ENCODE measurements at regions not wholly inside any gene's neighbourhood (a gene's known extent, or its start where the extent isn't known, plus 50 kb on each side); places are given as distances from the start of the nearest gene placed in this dataset.

DNA sequence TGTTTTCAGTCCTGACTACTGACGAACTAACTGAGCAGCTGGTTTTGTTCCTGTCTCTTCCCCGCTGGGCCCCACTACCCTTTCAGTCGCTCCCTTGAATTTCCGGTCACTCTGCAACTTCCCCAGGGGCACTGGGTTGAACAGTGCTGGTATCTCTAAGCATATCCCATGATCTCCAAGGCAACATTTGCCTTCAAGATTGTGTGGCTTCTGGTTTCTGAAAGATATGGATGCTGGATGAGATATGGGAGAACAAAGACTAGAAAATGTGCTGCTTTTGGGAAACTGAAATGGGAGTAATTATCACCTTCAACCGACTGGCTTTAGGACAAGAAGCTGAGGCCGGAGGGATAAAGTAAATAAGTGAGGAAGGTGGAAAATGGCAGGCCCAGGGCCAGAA is 258.2 kb upstream of the PIK3R1 start:
- DNase-seq, result no peak
- H3K4me3 ChIP-seq, result no peak overlapping the region
- no peak overlapping the region for H3K27ac ChIP-seq
- no peaks in the 10 kb centered on the region for H3K27me3 ChIP-seq
- TF ChIP-seq, protein P1, sequence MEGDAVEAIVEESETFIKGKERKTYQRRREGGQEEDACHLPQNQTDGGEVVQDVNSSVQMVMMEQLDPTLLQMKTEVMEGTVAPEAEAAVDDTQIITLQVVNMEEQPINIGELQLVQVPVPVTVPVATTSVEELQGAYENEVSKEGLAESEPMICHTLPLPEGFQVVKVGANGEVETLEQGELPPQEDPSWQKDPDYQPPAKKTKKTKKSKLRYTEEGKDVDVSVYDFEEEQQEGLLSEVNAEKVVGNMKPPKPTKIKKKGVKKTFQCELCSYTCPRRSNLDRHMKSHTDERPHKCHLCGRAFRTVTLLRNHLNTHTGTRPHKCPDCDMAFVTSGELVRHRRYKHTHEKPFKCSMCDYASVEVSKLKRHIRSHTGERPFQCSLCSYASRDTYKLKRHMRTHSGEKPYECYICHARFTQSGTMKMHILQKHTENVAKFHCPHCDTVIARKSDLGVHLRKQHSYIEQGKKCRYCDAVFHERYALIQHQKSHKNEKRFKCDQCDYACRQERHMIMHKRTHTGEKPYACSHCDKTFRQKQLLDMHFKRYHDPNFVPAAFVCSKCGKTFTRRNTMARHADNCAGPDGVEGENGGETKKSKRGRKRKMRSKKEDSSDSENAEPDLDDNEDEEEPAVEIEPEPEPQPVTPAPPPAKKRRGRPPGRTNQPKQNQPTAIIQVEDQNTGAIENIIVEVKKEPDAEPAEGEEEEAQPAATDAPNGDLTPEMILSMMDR (IDR thresholded peaks at IDR 0.05), result no peak
- H3K9ac ChIP-seq (ENCODE audit: low read depth in 2 of 2, low read length in 2 of 2), result no peak overlapping the region
- no peaks in the 10 kb centered on the region for H3K9me3 ChIP-seq
- no peaks in the 10 kb centered on the region for H3K36me3 ChIP-seq
- no peaks in the 10 kb centered on the region for H3K4me1 ChIP-seq
- intact Hi-C loops (cut with DNase I), result no loop called here

DNA sequence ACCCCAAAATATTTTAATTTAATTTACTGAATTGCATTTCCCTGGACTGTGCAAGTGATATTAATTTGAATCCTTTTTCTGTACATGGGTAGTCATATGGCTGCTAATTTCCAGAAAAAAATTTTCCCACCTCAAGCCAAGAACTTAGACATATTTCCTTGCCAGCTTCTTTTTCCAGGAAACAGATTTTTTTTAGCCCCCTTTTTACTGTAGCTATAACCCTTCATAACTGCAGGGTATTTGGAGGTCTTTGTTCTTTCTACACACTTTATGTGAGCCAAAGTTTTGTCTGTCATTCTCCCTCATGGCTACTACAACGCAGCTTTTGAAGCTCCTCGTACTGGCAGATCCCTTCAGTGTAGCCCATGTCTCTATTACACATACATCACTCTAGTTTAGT is 261.2 kb upstream of the PIK3R1 start:
- no peak overlapping the region for H3K9ac ChIP-seq (ENCODE audit: low read depth in 2 of 2, low read length in 2 of 2)
- intact Hi-C loops (cut with DNase I), result no loop called here
- no peaks in the 10 kb centered on the region for H3K4me1 ChIP-seq
- H3K4me3 ChIP-seq, result no peak overlapping the region
- no peak overlapping the region for H3K27ac ChIP-seq
- no peaks in the 10 kb centered on the region for H3K9me3 ChIP-seq
- H3K27me3 ChIP-seq, result no peaks in the 10 kb centered on the region
- no peaks in the 10 kb centered on the region for H3K36me3 ChIP-seq
- DNase-seq, result no peak
- TF ChIP-seq, protein P1 (IDR thresholded peaks at IDR 0.05), result no peak

DNA sequence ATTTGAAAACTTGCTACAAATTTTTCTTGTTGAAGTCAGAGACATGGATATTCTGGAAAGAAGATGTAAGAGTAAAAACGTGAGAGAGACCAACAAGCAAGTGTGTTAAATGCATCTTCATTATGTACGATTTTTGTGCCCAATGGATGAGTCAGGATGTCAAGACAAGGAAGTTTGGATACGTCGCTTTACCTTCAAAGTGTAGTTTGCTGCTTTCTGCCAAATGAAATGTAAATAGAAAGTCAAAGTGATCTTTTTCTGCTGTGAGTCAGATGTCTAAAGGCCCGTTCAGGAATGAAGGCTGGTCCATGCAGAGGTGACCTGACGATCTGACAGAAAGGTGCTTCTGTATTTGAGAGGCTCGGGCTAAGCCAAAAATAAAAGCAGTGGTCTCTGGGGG is 273.1 kb upstream of the PIK3R1 start:
- TF ChIP-seq, protein P1 (IDR thresholded peaks at IDR 0.05), result no peak
- Histone ChIP-seq H3K9ac (ENCODE audit: low read depth in 2 of 2, low read length in 2 of 2) (no peak overlapping the region), H3K4me1 (no peaks in the 10 kb centered on the region), H3K9me3 (no peaks in the 10 kb centered on the region), H3K4me3 (no peak overlapping the region), H3K27me3 (no peaks in the 10 kb centered on the region), H3K36me3 (no peaks in the 10 kb centered on the region), H3K27ac (no peak overlapping the region)
- no peak for DNase-seq
- intact Hi-C loops (cut with DNase I), result no loop called here

DNA sequence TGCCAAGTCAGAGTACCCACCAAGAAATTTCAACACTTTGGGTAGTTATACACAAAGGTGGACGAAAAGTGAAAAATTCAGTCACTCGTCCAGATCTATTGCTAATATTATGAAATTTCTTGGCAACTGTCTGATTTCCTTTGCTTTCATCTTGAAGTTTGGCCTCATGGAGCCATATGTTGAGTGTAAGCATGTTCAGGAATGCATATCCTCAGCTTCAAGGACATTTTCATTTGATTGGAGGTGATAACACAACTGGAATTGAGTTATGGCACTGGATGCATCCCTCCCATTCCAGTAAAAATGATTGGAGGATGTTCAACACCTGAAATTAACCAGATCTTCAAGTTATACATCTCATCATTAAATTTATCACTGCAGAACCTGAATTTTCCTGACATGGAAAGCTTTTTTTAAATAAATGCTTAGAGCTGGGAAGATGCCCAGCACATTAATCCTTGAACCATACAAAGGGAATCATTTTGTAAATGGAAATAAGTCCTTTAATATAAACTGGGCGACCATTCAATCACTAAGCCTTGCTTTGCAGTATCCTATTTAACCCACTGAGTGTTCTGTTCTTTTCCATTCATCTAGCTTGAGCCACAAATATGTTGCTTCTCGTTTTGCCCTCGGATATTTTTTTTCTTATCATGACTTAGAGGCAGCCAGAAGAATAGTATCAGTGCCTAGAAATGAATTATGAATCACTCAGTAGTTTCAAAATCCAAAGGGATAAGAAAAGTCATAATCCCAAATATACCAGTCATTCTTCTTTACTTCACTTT is 273.7 kb upstream of the PIK3R1 start:
- intact Hi-C loops (cut with DNase I), result no loop called here
- no peaks in the 10 kb centered on the region for H3K27me3 ChIP-seq
- H3K9me3 ChIP-seq, result no peaks in the 10 kb centered on the region
- TF ChIP-seq, protein P1 (IDR thresholded peaks at IDR 0.05), result no peak
- H3K9ac ChIP-seq (ENCODE audit: low read depth in 2 of 2, low read length in 2 of 2), result no peak overlapping the region
- H3K36me3 ChIP-seq, result no peaks in the 10 kb centered on the region
- DNase-seq, result no peak
- no peaks in the 10 kb centered on the region for H3K4me1 ChIP-seq
- H3K4me3 ChIP-seq, result no peak overlapping the region
- H3K27ac ChIP-seq, result no peak overlapping the region

DNA sequence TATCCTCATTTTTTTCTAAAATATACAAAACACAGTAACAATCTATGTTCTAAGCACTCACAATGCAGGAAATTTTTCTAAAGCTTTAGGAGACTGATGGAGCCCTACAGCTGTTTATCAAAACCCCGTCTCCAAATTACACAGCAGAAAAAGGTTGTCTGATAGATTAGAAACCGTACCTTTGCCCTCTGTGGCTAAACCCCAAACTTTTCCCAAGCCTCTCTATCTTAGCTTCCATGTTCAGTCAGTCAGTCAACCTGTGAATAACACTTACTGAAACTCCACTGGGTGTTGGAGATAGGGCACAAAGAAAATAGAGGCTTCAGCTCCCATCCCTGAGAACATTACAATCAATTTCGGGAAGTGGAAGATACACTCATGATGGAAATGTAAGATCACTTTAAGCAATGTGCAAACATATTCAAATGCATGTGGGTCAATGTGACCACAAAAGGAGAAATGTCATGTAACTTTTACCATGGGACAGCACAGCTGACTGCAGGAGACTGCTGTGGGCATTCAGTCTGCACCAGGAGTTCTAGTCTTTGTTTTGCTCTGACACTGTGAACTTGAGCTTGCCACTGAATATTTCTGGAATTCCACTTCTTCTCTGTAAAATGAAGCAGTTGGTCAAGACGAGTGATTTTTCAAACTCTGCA is 279.5 kb upstream of the PIK3R1 start:
- Histone ChIP-seq H3K27me3 (no peaks in the 10 kb centered on the region), H3K4me3 (no peak overlapping the region), H3K36me3 (no peaks in the 10 kb centered on the region), H3K27ac (no peak overlapping the region), H3K9ac (ENCODE audit: low read depth in 2 of 2, low read length in 2 of 2) (no peak overlapping the region), H3K9me3 (no peaks in the 10 kb centered on the region), H3K4me1 (no peaks in the 10 kb centered on the region)
- intact Hi-C loops (cut with DNase I), result no loop called here
- DNase-seq, result no peak
- TF ChIP-seq, protein P1 (IDR thresholded peaks at IDR 0.05), result no peak
